ENCODE measurements at regions not wholly inside any gene's neighbourhood (a gene's known extent, or its start where the extent isn't known, plus 50 kb on each side); places are given as distances from the start of the nearest gene placed in this dataset.

- TF ChIP-seq CTCF (IDR thresholded peaks at IDR 0.05) (no peak), POLR2A (IDR thresholded peaks at IDR 0.05) (no peak)
These were observed 758.4 kb upstream of the KLHL29 start for GRCh38 chr2:22626621-22627020.

Measured in testis (tissue), 2 donors.